NB4 (cell line): ENCODE measurements at regions not wholly inside any gene's neighbourhood (a gene's known extent, or its start where the extent isn't known, plus 50 kb on each side); places are given as distances from the start of the nearest gene placed in this dataset.

Experiments used
- DNase-seq: peaks from one replicate; pipeline ENCODE4 v3.0.0; 2010; ENCODE audit warnings: low read depth
- H3K4me3 ChIP-seq: one replicate; pipeline ENCODE4 v1.5.1; 2011; ENCODE audit warnings: mild to moderate bottlenecking, low read depth, low read length, moderate library complexity
- MYC ChIP-seq: IDR thresholded peaks from 2 replicates; pipeline ENCODE4 v1.6.1; 2011; ENCODE audit warnings: low read depth, low read length
- POLR2A ChIP-seq: IDR thresholded peaks from 2 replicates; pipeline ENCODE4 v1.6.1; 2011; ENCODE audit warnings: mild to moderate bottlenecking; ENCODE audit not compliant: insufficient read length; ENCODE audit errors: extremely low read depth
- TF ChIP-seq, protein P1 (sequence below): IDR thresholded peaks from one replicate; pipeline ENCODE4 v1.5.1; 2012; ENCODE audit warnings: low read depth, low read length
- TF ChIP-seq, protein P2 (sequence below): IDR thresholded peaks from 2 replicates; pipeline ENCODE4 v1.6.1; 2011; ENCODE audit warnings: low read depth, low read length

- TF ChIP-seq POLR2A, result no peak
- TF ChIP-seq MYC, result no peak
- TF ChIP-seq, protein P1, sequence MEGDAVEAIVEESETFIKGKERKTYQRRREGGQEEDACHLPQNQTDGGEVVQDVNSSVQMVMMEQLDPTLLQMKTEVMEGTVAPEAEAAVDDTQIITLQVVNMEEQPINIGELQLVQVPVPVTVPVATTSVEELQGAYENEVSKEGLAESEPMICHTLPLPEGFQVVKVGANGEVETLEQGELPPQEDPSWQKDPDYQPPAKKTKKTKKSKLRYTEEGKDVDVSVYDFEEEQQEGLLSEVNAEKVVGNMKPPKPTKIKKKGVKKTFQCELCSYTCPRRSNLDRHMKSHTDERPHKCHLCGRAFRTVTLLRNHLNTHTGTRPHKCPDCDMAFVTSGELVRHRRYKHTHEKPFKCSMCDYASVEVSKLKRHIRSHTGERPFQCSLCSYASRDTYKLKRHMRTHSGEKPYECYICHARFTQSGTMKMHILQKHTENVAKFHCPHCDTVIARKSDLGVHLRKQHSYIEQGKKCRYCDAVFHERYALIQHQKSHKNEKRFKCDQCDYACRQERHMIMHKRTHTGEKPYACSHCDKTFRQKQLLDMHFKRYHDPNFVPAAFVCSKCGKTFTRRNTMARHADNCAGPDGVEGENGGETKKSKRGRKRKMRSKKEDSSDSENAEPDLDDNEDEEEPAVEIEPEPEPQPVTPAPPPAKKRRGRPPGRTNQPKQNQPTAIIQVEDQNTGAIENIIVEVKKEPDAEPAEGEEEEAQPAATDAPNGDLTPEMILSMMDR, result no peak
- TF ChIP-seq, protein P2, sequence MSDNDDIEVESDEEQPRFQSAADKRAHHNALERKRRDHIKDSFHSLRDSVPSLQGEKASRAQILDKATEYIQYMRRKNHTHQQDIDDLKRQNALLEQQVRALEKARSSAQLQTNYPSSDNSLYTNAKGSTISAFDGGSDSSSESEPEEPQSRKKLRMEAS, result no peak
Measured at GRCh38 chr2:2855297-2855696, 522.3 kb downstream of the EIPR1 start.

GRCh38 chr2:2853346-2853745, 522.3 kb upstream of the MYT1L start:
- TF ChIP-seq, protein P1, result no peak
- TF ChIP-seq, protein P2, result no peak
- TF ChIP-seq POLR2A (no peak), MYC (no peak)
- DNase-seq, result no peak

More at GRCh38 chr2:2855297-2855696, 522.3 kb downstream of the EIPR1 start:
- no peak for DNase-seq
- H3K4me3 ChIP-seq, result no peak overlapping the region

DNA sequence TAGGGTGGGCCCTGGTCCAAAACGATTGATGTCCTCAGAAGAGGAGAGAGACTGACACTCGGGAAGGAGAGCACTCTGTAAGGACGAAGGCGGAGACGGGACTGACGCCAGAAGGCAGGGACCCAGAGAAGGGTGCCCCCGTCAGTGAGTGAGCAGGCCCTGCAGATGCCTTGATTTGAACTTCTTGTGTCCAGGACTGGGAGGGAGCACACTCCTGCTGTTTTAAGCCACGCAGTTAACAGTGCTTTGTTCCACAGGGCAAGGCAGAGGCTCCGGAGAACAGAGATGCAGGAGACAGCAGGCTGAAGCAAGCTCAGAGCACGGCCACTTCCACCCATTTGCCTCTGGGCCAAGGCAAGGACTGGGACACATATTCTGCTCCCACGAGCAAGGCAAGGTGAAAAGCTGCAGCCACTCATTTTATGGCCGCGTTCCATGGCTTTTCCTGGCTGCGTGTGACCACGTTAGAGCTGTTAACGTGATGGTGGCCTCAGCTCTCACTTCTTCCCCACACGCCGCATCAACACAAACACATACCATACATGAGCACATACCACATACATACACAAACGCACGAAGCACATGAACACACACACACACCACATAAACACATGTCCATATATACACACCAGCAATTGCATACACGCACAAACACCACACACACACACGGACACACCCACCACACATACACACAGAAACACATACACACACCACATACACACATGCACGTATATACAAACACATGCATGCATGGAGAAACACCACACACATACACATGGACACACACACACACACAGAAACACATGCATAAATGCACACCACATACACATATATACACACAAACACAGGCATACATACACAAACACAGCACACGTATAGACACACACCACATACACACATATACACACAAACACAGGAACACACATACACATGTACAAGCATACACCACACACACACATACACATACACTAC, 521.0 kb upstream of the MYT1L start:
- H3K4me3 ChIP-seq, result no peak overlapping the region
- no peak for DNase-seq
- TF ChIP-seq, protein P2, result no peak
- TF ChIP-seq POLR2A, result no peak
- TF ChIP-seq, protein P1, result no peak
- no peak for TF ChIP-seq MYC

More at GRCh38 chr2:2853346-2853745, 522.3 kb upstream of the MYT1L start:
- H3K4me3 ChIP-seq, result no peak overlapping the region

- DNase-seq, result no peak
- no peak overlapping the region for H3K4me3 ChIP-seq
- TF ChIP-seq, protein P2, result no peak
- TF ChIP-seq, protein P1, result no peak
- TF ChIP-seq MYC (no peak), POLR2A (no peak)
Measured at GRCh38 chr2:2851316-2851715, 520.2 kb upstream of the MYT1L start.

DNA sequence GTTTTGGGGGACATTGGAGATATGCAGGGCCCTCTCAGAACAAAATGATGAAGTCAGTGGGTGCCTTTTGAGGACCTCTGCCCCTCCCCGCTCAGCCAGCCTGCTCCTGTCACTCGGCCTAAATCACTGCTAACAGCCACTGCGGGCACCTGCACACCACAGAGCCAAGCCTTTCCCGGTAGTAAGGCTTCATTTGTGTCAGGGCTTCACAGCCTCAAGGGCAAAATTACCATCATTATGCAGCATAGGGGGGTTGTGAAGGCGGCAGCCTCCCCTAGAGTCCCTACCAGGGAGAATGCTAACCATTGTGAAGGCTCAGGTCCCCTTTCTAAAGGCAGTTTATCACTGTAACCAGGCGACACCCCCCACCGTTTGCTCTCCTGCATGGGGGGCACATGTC, 519.8 kb upstream of the MYT1L start:
- no peak overlapping the region for H3K4me3 ChIP-seq
- TF ChIP-seq POLR2A (no peak), MYC (no peak)
- TF ChIP-seq, protein P2, result no peak
- TF ChIP-seq, protein P1, result no peak
- no peak for DNase-seq
